Fibroblast of lung (primary cell): ENCODE measurements at regions not wholly inside any gene's neighbourhood (a gene's known extent, or its start where the extent isn't known, plus 50 kb on each side); places are given as distances from the start of the nearest gene placed in this dataset.

Experiments used
- EZH2 ChIP-seq: IDR thresholded peaks from 2 replicates; pipeline ENCODE4 v1.5.1; 2012; ENCODE audit warnings: low read length, control low read depth, mild to moderate bottlenecking; ENCODE audit errors: missing control alignments
- TF ChIP-seq, protein P1 (sequence below), 2 donors: IDR thresholded peaks in 1 of 2; conservative IDR thresholded peaks in 1 of 2; 1 replicate in 1 of 2; 2 replicates in 1 of 2; pipeline ENCODE4 v1.5.1; 2011 to 2012; ENCODE audit warnings: low read length in 2 of 2, control low read depth in 1 of 2, inconsistent platforms in 1 of 2, low read depth in 1 of 2, mild to moderate bottlenecking in 1 of 2

DNA sequence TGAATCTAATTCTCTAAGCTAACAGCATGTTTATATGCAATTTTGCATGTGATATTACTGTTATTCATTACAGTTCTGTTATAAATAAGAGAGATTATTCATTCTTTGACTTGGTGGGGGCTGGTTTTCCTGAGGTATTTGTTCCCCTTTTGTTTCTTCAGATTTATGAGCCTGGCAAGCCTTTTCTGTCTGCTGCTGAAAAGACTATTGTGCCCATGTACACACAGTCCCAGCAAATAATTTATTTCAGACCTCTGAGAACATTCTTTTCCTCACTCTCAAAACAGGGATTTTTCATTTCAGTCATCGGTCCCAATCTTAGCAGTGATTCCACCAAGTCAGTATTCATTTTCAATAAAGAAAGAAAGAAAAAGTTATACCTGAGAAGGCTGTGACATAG, 716.8 kb downstream of the NSUN3 start:
- TF ChIP-seq, protein P1, sequence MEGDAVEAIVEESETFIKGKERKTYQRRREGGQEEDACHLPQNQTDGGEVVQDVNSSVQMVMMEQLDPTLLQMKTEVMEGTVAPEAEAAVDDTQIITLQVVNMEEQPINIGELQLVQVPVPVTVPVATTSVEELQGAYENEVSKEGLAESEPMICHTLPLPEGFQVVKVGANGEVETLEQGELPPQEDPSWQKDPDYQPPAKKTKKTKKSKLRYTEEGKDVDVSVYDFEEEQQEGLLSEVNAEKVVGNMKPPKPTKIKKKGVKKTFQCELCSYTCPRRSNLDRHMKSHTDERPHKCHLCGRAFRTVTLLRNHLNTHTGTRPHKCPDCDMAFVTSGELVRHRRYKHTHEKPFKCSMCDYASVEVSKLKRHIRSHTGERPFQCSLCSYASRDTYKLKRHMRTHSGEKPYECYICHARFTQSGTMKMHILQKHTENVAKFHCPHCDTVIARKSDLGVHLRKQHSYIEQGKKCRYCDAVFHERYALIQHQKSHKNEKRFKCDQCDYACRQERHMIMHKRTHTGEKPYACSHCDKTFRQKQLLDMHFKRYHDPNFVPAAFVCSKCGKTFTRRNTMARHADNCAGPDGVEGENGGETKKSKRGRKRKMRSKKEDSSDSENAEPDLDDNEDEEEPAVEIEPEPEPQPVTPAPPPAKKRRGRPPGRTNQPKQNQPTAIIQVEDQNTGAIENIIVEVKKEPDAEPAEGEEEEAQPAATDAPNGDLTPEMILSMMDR (conservative IDR thresholded peaks at IDR 0.05 in 1 of 2, IDR thresholded peaks at IDR 0.05 in 1 of 2; ENCODE audit: low read depth in 1 of 2, low read length in 2 of 2), result no peak
- no peak for TF ChIP-seq EZH2
